ENCODE measurements at regions not wholly inside any gene's neighbourhood (a gene's known extent, or its start where the extent isn't known, plus 50 kb on each side); places are given as distances from the start of the nearest gene placed in this dataset.

DNA sequence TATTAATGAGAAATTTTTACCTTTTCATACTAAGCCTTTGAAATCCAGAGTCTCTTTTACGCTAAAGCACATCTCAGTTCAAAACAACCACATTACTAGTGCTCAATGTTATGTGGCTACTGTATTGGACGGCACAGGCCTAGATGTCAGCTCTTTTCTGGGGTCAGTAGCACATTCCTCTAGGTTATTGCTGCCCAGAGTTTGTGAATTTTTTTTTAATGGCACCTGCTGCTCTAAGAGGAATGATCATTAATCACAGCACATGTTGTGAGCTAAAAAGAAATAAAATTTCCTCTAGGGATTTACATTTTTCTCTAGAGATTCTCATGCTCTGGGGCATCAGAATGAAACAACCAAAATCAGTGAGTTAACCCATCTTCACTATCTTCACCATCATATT is 436.8 kb upstream of the THBS1 start:
- peaks cover 4 to 9% of the 10 kb centered on the region in 2 experiments for H3K4me1 ChIP-seq (ENCODE audit: control insufficient read depth in 1 of 2, insufficient read depth in 2 of 2, low read length in 2 of 2)
- H4K91ac ChIP-seq (ENCODE audit: low read depth, low read length), result no peak overlapping the region
- H3K4me3 ChIP-seq (ENCODE audit: low read depth, low read length), result no peak overlapping the region
- H3K79me2 ChIP-seq (ENCODE audit: control insufficient read depth, insufficient read depth, low read length, poor library complexity), result peaks cover 2% of the 10 kb centered on the region
- no peak overlapping the region for H2BK12ac ChIP-seq (ENCODE audit: low read length)
- H3K4ac ChIP-seq (ENCODE audit: low read depth, low read length), result no peak overlapping the region
- no peak overlapping the region for H3K9ac ChIP-seq (ENCODE audit: low read length)
- no peaks in the 10 kb centered on the region for H3K9me3 ChIP-seq (ENCODE audit: insufficient read depth, low read depth, low read length)
- no peak overlapping the region for H2BK5ac ChIP-seq (ENCODE audit: low read depth, low read length, poor library complexity)
- no peak overlapping the region for H3K27ac ChIP-seq (ENCODE audit: low read depth, low read length)
- H3K79me1 ChIP-seq (ENCODE audit: low read length), result peaks cover 16% of the 10 kb centered on the region
- no peak for DNase-seq
- no peak overlapping the region for H2AFZ ChIP-seq (ENCODE audit: insufficient read depth, low read length, poor library complexity)
- H3K23ac ChIP-seq (ENCODE audit: low read length), result no peak overlapping the region
- H3K27me3 ChIP-seq (ENCODE audit: insufficient read depth, low read length), result no peaks in the 10 kb centered on the region
- H3K4me2 ChIP-seq (ENCODE audit: low read length), result no peak overlapping the region
- H4K8ac ChIP-seq (ENCODE audit: low read depth, low read length), result no peak overlapping the region
- no peak overlapping the region for H4K12ac ChIP-seq (ENCODE audit: low read depth, low read length)
- no CpG with 5 or more reads among the region's 2 CpGs for WGBS (ENCODE audit: extremely low coverage, insufficient coverage, insufficient read length)
- no peak overlapping the region for H2BK120ac ChIP-seq (ENCODE audit: insufficient read depth, low read length, poor library complexity)
- H3K14ac ChIP-seq (ENCODE audit: low read length), result no peak overlapping the region
- H2AK5ac ChIP-seq (ENCODE audit: low read length), result no peak overlapping the region
- H3K18ac ChIP-seq (ENCODE audit: low read length), result no peak overlapping the region
- no peaks in the 10 kb centered on the region for H3K36me3 ChIP-seq (ENCODE audit: control insufficient read depth in 1 of 2, insufficient read depth in 2 of 2, low read length in 2 of 2)

GRCh38 chr15:39144613-39145499 is 436.0 kb upstream of the THBS1 start:
- WGBS (ENCODE audit: extremely low coverage, insufficient coverage, insufficient read length), result no CpG with 5 or more reads among the region's 2 CpGs
- H3K9me3 ChIP-seq (ENCODE audit: insufficient read depth, low read depth, low read length), result no peaks in the 10 kb centered on the region

GRCh38 chr15:39145854-39146625 is 434.8 kb upstream of the THBS1 start:
- H2AK5ac ChIP-seq (ENCODE audit: low read length), result no peak overlapping the region
- no peak overlapping the region for H3K4me3 ChIP-seq (ENCODE audit: low read depth, low read length)
- no peak overlapping the region for H3K18ac ChIP-seq (ENCODE audit: low read length)
- H3K4me2 ChIP-seq (ENCODE audit: low read length), result no peak overlapping the region
- DNase-seq, result no peak
- WGBS (ENCODE audit: extremely low coverage, insufficient coverage, insufficient read length), result no CpG with 5 or more reads among the region's 2 CpGs
- no peak overlapping the region for H2BK120ac ChIP-seq (ENCODE audit: insufficient read depth, low read length, poor library complexity)
- peaks cover under 1% of the 10 kb centered on the region for H3K79me2 ChIP-seq (ENCODE audit: control insufficient read depth, insufficient read depth, low read length, poor library complexity)
- H4K12ac ChIP-seq (ENCODE audit: low read depth, low read length), result no peak overlapping the region
- H3K9me3 ChIP-seq (ENCODE audit: insufficient read depth, low read depth, low read length), result no peaks in the 10 kb centered on the region
- H4K91ac ChIP-seq (ENCODE audit: low read depth, low read length), result no peak overlapping the region
- H3K36me3 ChIP-seq (ENCODE audit: control insufficient read depth in 1 of 2, insufficient read depth in 2 of 2, low read length in 2 of 2), result no peaks in the 10 kb centered on the region
- no peak overlapping the region for H3K4ac ChIP-seq (ENCODE audit: low read depth, low read length)
- H2AFZ ChIP-seq (ENCODE audit: insufficient read depth, low read length, poor library complexity), result no peak overlapping the region
- H2BK12ac ChIP-seq (ENCODE audit: low read length), result no peak overlapping the region
- H3K27me3 ChIP-seq (ENCODE audit: insufficient read depth, low read length), result no peaks in the 10 kb centered on the region
- H3K23ac ChIP-seq (ENCODE audit: low read length), result no peak overlapping the region
- H4K8ac ChIP-seq (ENCODE audit: low read depth, low read length), result no peak overlapping the region
- no peak overlapping the region for H3K14ac ChIP-seq (ENCODE audit: low read length)
- no peak overlapping the region for H2BK5ac ChIP-seq (ENCODE audit: low read depth, low read length, poor library complexity)
- peaks cover 2% of the 10 kb centered on the region in 2 experiments for H3K4me1 ChIP-seq (ENCODE audit: control insufficient read depth in 1 of 2, insufficient read depth in 2 of 2, low read length in 2 of 2)
- no peak overlapping the region for H3K9ac ChIP-seq (ENCODE audit: low read length)
- no peak overlapping the region for H3K27ac ChIP-seq (ENCODE audit: low read depth, low read length)
- H3K79me1 ChIP-seq (ENCODE audit: low read length), result peaks cover 7% of the 10 kb centered on the region

More at GRCh38 chr15:39144613-39145499, 436.0 kb upstream of the THBS1 start:
- Histone ChIP-seq H4K91ac (ENCODE audit: low read depth, low read length) (no peak overlapping the region), H3K4me3 (ENCODE audit: low read depth, low read length) (no peak overlapping the region), H2AK5ac (ENCODE audit: low read length) (no peak overlapping the region), H3K9ac (ENCODE audit: low read length) (no peak overlapping the region), H3K36me3 (ENCODE audit: control insufficient read depth in 1 of 2, insufficient read depth in 2 of 2, low read length in 2 of 2) (no peaks in the 10 kb centered on the region), H3K14ac (ENCODE audit: low read length) (no peak overlapping the region), H2BK120ac (ENCODE audit: insufficient read depth, low read length, poor library complexity) (no peak overlapping the region), H3K4ac (ENCODE audit: low read depth, low read length) (no peak overlapping the region), H2BK12ac (ENCODE audit: low read length) (no peak overlapping the region), H3K4me2 (ENCODE audit: low read length) (no peak overlapping the region), H4K8ac (ENCODE audit: low read depth, low read length) (no peak overlapping the region), H2BK5ac (ENCODE audit: low read depth, low read length, poor library complexity) (no peak overlapping the region), H3K18ac (ENCODE audit: low read length) (no peak overlapping the region), H3K27me3 (ENCODE audit: insufficient read depth, low read length) (no peaks in the 10 kb centered on the region), H4K12ac (ENCODE audit: low read depth, low read length) (no peak overlapping the region), H3K4me1 (ENCODE audit: control insufficient read depth in 1 of 2, insufficient read depth in 2 of 2, low read length in 2 of 2) (peaks cover 4 to 8% of the 10 kb centered on the region in 2 experiments), H2AFZ (ENCODE audit: insufficient read depth, low read length, poor library complexity) (no peak overlapping the region), H3K27ac (ENCODE audit: low read depth, low read length) (no peak overlapping the region), H3K79me1 (ENCODE audit: low read length) (peaks cover 15% of the 10 kb centered on the region), H3K79me2 (ENCODE audit: control insufficient read depth, insufficient read depth, low read length, poor library complexity) (peaks cover 2% of the 10 kb centered on the region), H3K23ac (ENCODE audit: low read length) (no peak overlapping the region)
- DNase-seq, result peak; percentile 3 to 73

- H2AK5ac ChIP-seq (ENCODE audit: low read length), result peak overlapping the region; percentile 47
- no peaks in the 10 kb centered on the region for H3K27me3 ChIP-seq (ENCODE audit: insufficient read depth, low read length)
- peak overlapping the region; percentile 8 for H2BK12ac ChIP-seq (ENCODE audit: low read length)
- no peak overlapping the region for H2BK120ac ChIP-seq (ENCODE audit: insufficient read depth, low read length, poor library complexity)
- H3K9ac ChIP-seq (ENCODE audit: low read length), result no peak overlapping the region
- no peak overlapping the region for H4K91ac ChIP-seq (ENCODE audit: low read depth, low read length)
- H3K14ac ChIP-seq (ENCODE audit: low read length), result no peak overlapping the region
- H4K8ac ChIP-seq (ENCODE audit: low read depth, low read length), result no peak overlapping the region
- H3K79me2 ChIP-seq (ENCODE audit: control insufficient read depth, insufficient read depth, low read length, poor library complexity), result no peaks in the 10 kb centered on the region
- H3K4me1 ChIP-seq (ENCODE audit: control insufficient read depth in 1 of 2, insufficient read depth in 2 of 2, low read length in 2 of 2), result peaks cover 4 to 5% of the 10 kb centered on the region in 2 experiments
- no peak overlapping the region for H3K18ac ChIP-seq (ENCODE audit: low read length)
- no peak overlapping the region for H3K4ac ChIP-seq (ENCODE audit: low read depth, low read length)
- H3K23ac ChIP-seq (ENCODE audit: low read length), result no peak overlapping the region
- no peak overlapping the region for H3K4me2 ChIP-seq (ENCODE audit: low read length)
- peaks cover 2% of the 10 kb centered on the region for H3K79me1 ChIP-seq (ENCODE audit: low read length)
- H3K4me3 ChIP-seq (ENCODE audit: low read depth, low read length), result no peak overlapping the region
- no CpG with 5 or more reads among the region's 1 CpG for WGBS (ENCODE audit: extremely low coverage, insufficient coverage, insufficient read length)
- no peak overlapping the region for H2BK5ac ChIP-seq (ENCODE audit: low read depth, low read length, poor library complexity)
- no peaks in the 10 kb centered on the region for H3K36me3 ChIP-seq (ENCODE audit: control insufficient read depth in 1 of 2, insufficient read depth in 2 of 2, low read length in 2 of 2)
- H3K27ac ChIP-seq (ENCODE audit: low read depth, low read length), result no peak overlapping the region
- no peak overlapping the region for H2AFZ ChIP-seq (ENCODE audit: insufficient read depth, low read length, poor library complexity)
- no peak overlapping the region for H4K12ac ChIP-seq (ENCODE audit: low read depth, low read length)
- peaks cover 1% of the 10 kb centered on the region for H3K9me3 ChIP-seq (ENCODE audit: insufficient read depth, low read depth, low read length)
- DNase-seq, result no peak
Observed at GRCh38 chr15:39149636-39150150, 431.2 kb upstream of the THBS1 start.

Data from trophoblast cell (in vitro differentiated cells and primary cell).